ENCODE measurements at regions not wholly inside any gene's neighbourhood (a gene's known extent, or its start where the extent isn't known, plus 50 kb on each side); places are given as distances from the start of the nearest gene placed in this dataset.

- no peak for DNase-seq (ENCODE audit: low read depth)
- in situ Hi-C loops (cut with HindIII; ENCODE audit: low sequenced_read_pairs), result loop anchor here (5.0 kb wide), 1 partner anchor 57 kb away; no protein-coding TSS in a partner anchor
- TF ChIP-seq CTCF (IDR thresholded peaks at IDR 0.05; ENCODE audit: low read depth, low read length, missing control alignments), result no peak
These were observed 104.9 kb upstream of the SMAD3 start for GRCh38 chr15:66960519-66960918.

GRCh38 chr15:66961407-66961884 is 104.0 kb upstream of the SMAD3 start:
- no peak overlapping the region for H3K4me3 ChIP-seq (ENCODE audit: low read depth, low read length)
- DNase-seq (ENCODE audit: low read depth), result no peak
- in situ Hi-C loops (cut with HindIII; ENCODE audit: low sequenced_read_pairs), result loop anchor here (5.0 kb wide), 1 partner anchor 56 kb away; no protein-coding TSS in a partner anchor
- no peak for TF ChIP-seq CTCF (IDR thresholded peaks at IDR 0.05; ENCODE audit: low read depth, low read length, missing control alignments)

More at GRCh38 chr15:66960519-66960918, 104.9 kb upstream of the SMAD3 start:
- no peak overlapping the region for H3K4me3 ChIP-seq (ENCODE audit: low read depth, low read length)

- in situ Hi-C loops (cut with HindIII; ENCODE audit: low sequenced_read_pairs), result loop anchor here (5.0 kb wide), 1 partner anchor 55 kb away; no protein-coding TSS in a partner anchor
- TF ChIP-seq CTCF (IDR thresholded peaks at IDR 0.05; ENCODE audit: low read depth, low read length, missing control alignments), result no peak
- H3K4me3 ChIP-seq (ENCODE audit: low read depth, low read length), result no peak overlapping the region
- DNase-seq (ENCODE audit: low read depth), result no peak
These were observed 103.5 kb upstream of the SMAD3 start for GRCh38 chr15:66961901-66962300.

- DNase-seq (ENCODE audit: low read depth), result no peak
- no peak for TF ChIP-seq CTCF (IDR thresholded peaks at IDR 0.05; ENCODE audit: low read depth, low read length, missing control alignments)
- in situ Hi-C loops (cut with HindIII; ENCODE audit: low sequenced_read_pairs), result loop anchor here (5.0 kb wide), 1 partner anchor 55 kb away; no protein-coding TSS in a partner anchor
- no peak overlapping the region for H3K4me3 ChIP-seq (ENCODE audit: low read depth, low read length)
These were observed 102.9 kb upstream of the SMAD3 start for GRCh38 chr15:66962522-66962921.

- in situ Hi-C loops (cut with HindIII; ENCODE audit: low sequenced_read_pairs), result loop anchor here (5.0 kb wide), 1 partner anchor 54 kb away; no protein-coding TSS in a partner anchor
- H3K4me3 ChIP-seq (ENCODE audit: low read depth, low read length), result no peak overlapping the region
- no peak for TF ChIP-seq CTCF (IDR thresholded peaks at IDR 0.05; ENCODE audit: low read depth, low read length, missing control alignments)
- no peak for DNase-seq (ENCODE audit: low read depth)
These were observed 102.3 kb upstream of the SMAD3 start for GRCh38 chr15:66963084-66963483.

GRCh38 chr15:66963710-66964109 is 101.7 kb upstream of the SMAD3 start:
- DNase-seq (ENCODE audit: low read depth), result no peak
- in situ Hi-C loops (cut with HindIII; ENCODE audit: low sequenced_read_pairs), result loop anchor here (5.0 kb wide), 1 partner anchor 54 kb away; no protein-coding TSS in a partner anchor
- no peak overlapping the region for H3K4me3 ChIP-seq (ENCODE audit: low read depth, low read length)
- no peak for TF ChIP-seq CTCF (IDR thresholded peaks at IDR 0.05; ENCODE audit: low read depth, low read length, missing control alignments)

Measured in astrocyte of the cerebellum (primary cell).